HepG2 (cell line): ENCODE measurements at regions not wholly inside any gene's neighbourhood (a gene's known extent, or its start where the extent isn't known, plus 50 kb on each side); places are given as distances from the start of the nearest gene placed in this dataset.

ENCODE experiments used
- ATAC-seq: fragments of 200-7000 bp; cut with Tn5 transposase; 3 replicates; pipeline ENCODE4 v1.9.1; 2020; ENCODE audit warnings: mild to moderate bottlenecking, moderate library complexity
- BruUV-seq: library from RNA; stranded (reverse); fragments of 400-500 nt; replicated peaks from 2 replicates; lab custom pipeline; 2021; lab: Mats Ljungman, UMichigan
- CTCF ChIA-PET: fragments of 300-600 bp; formaldehyde crosslinking; extraction: SDS; loops from one replicate; lab custom pipeline; 2021; ENCODE audit warnings: low total read pairs, inconsistent platforms, low intra/inter-chr PET ratio; lab: Yijun Ruan, JAX
- POLR2A ChIA-PET: fragments of 350-600 bp; sonication (Branson Sonifier 250); formaldehyde crosslinking; loops from one replicate; lab custom pipeline; 2020; ENCODE audit warnings: antibody characterized with exemption, inconsistent platforms; lab: Yijun Ruan, JAX
- DNase-seq: peaks from one replicate; pipeline ENCODE4 v3.0.0-alpha.2; 2015; ENCODE audit warnings: low spot score
- FAIRE-seq: peaks from 3 replicates; lab custom pipeline; 2011; peaks lifted over from hg19 to GRCh38; lab: Jason Lieb, UNC
- H2AFZ ChIP-seq: one replicate; pipeline ENCODE4 v1.6.1; 2011; ENCODE audit warnings: low read length, inconsistent platforms
- H3K27ac ChIP-seq: fragments of 300-600 bp; 3 replicates; pipeline ENCODE4 v1.8.0; 2011; ENCODE audit warnings: mixed run types, mild to moderate bottlenecking, mixed read lengths, low read length, inconsistent platforms; ENCODE audit not compliant: insufficient read depth; ENCODE audit errors: extremely low read length
- H3K27me3 ChIP-seq, 2 experiments: fragments of 200-600 bp in 1 of 2; 2 replicates in 1 of 2; 3 replicates in 1 of 2; pipeline versions ENCODE4 v1.6.0 to v1.8.0; 2011; ENCODE audit warnings: low read length in 2 of 2, mild to moderate bottlenecking in 2 of 2, moderate library complexity in 2 of 2, inconsistent platforms in 1 of 2; ENCODE audit not compliant: insufficient read depth in 2 of 2, control insufficient read depth in 1 of 2
- H3K36me3 ChIP-seq, 2 experiments: fragments of 200-600 bp in 1 of 2; replicated peaks in 1 of 2; 2 replicates in 1 of 2; 3 replicates in 1 of 2; pipeline versions ENCODE4 v1.5.1 to v1.8.0; 2011; ENCODE audit warnings: low read length in 2 of 2, inconsistent platforms in 1 of 2; ENCODE audit not compliant: insufficient read depth in 2 of 2, control insufficient read depth in 1 of 2
- H3K4me1 ChIP-seq: 2 replicates; pipeline ENCODE4 v1.5.1; 2012; ENCODE audit warnings: low read length, inconsistent platforms; ENCODE audit not compliant: insufficient read depth
- H3K4me2 ChIP-seq: 2 replicates; pipeline ENCODE4 v1.6.0; 2011; ENCODE audit warnings: low read depth, low read length, inconsistent platforms
- H3K4me3 ChIP-seq, 3 experiments: fragments of 200-600 bp in 1 of 3; sonication (generic), shearing (Covaris generic) in 1 of 3; replicated peaks in 1 of 3; 2 replicates each; pipeline ENCODE4 v1.5.1; 2011 to 2016; ENCODE audit warnings: low read length in 3 of 3, inconsistent platforms in 2 of 3, low read depth in 2 of 3, mild to moderate bottlenecking in 2 of 3, control low read depth in 1 of 3, mixed read lengths in 1 of 3; ENCODE audit not compliant: insufficient read depth in 1 of 3
- H3K79me2 ChIP-seq: one replicate; pipeline ENCODE4 v1.6.1; 2011; ENCODE audit warnings: low read length, inconsistent platforms; ENCODE audit not compliant: insufficient read depth
- H3K9ac ChIP-seq: 2 replicates; pipeline ENCODE4 v1.6.0; 2011; ENCODE audit warnings: mild to moderate bottlenecking, low read depth, low read length, inconsistent platforms; ENCODE audit not compliant: insufficient read depth
- H3K9me3 ChIP-seq: 2 replicates; pipeline ENCODE4 v1.5.1; 2012; ENCODE audit warnings: mild to moderate bottlenecking, low read length
- H4K20me1 ChIP-seq: 2 replicates; pipeline ENCODE4 v1.6.0; 2011; ENCODE audit warnings: inconsistent platforms, mild to moderate bottlenecking, low read length, moderate library complexity; ENCODE audit not compliant: insufficient read depth
- BHLHE40 ChIP-seq: IDR thresholded peaks from 2 replicates; pipeline ENCODE4 v1.6.1; 2011; ENCODE audit warnings: low read length, improper control_type of control experiment
- CREB1 ChIP-seq, 2 experiments: fragments of 450-650 bp in 1 of 2; IDR thresholded peaks; 2 replicates each; pipeline ENCODE4 v1.6.1; 2016 to 2017; ENCODE audit warnings: control low read depth in 1 of 2, mild to moderate bottlenecking in 1 of 2, missing compliant biosample characterization in 1 of 2, missing genetic modification characterization in 1 of 2
- KDM4B ChIP-seq: sonication (generic); formaldehyde crosslinking; IDR thresholded peaks from 2 replicates; pipeline ENCODE4 v1.4.0; 2020; ENCODE audit warnings: missing genetic modification reagents
- MAF1 ChIP-seq: sonication (generic); formaldehyde crosslinking; IDR thresholded peaks from 2 replicates; pipeline ENCODE4 v1.5.0; 2020; ENCODE audit warnings: missing genetic modification reagents, borderline replicate concordance
- SMC3 ChIP-seq: IDR thresholded peaks from 2 replicates; pipeline ENCODE4 v1.6.1; 2011; ENCODE audit warnings: low read length, improper control_type of control experiment
- SOX5 ChIP-seq: IDR thresholded peaks from 2 replicates; pipeline ENCODE4 v1.6.1; 2016; ENCODE audit warnings: borderline replicate concordance
- TCF7 ChIP-seq: sonication (generic); IDR thresholded peaks from 2 replicates; pipeline ENCODE4 v1.6.1; 2016; ENCODE audit warnings: antibody characterized with exemption, low read depth
- TCF7L2 ChIP-seq: IDR thresholded peaks from 2 replicates; pipeline ENCODE4 v1.6.1; 2011; ENCODE audit warnings: mild to moderate bottlenecking, low read depth, low read length, moderate library complexity
- TEAD3 ChIP-seq: optimal IDR thresholded peaks from 2 replicates; pipeline ENCODE3; 2016; ENCODE audit warnings: borderline replicate concordance
- XRCC5 ChIP-seq: fragments of 200-400 bp; formaldehyde crosslinking; optimal IDR thresholded peaks from 2 replicates; pipeline ENCODE3; 2017; ENCODE audit warnings: mild to moderate bottlenecking, low read length
- ZFP37 ChIP-seq: sonication (generic); formaldehyde crosslinking; IDR thresholded peaks from 2 replicates; pipeline ENCODE4 v1.4.0; 2020; ENCODE audit warnings: missing genetic modification reagents, borderline replicate concordance
- ZMYM4 ChIP-seq: sonication (generic); formaldehyde crosslinking; IDR thresholded peaks from 2 replicates; pipeline ENCODE4 v1.8.1; 2023; ENCODE audit warnings: mild to moderate bottlenecking, missing genetic modification reagents
- ZNF20 ChIP-seq: sonication (generic); formaldehyde crosslinking; IDR thresholded peaks from 2 replicates; pipeline ENCODE4 v1.4.0; 2020; ENCODE audit warnings: mild to moderate bottlenecking, moderate library complexity, missing genetic modification reagents
- ZNF292 ChIP-seq: sonication (generic); formaldehyde crosslinking; IDR thresholded peaks from 2 replicates; pipeline ENCODE4 v1.8.1; 2022; ENCODE audit warnings: mild to moderate bottlenecking, low read depth, missing genetic modification reagents, borderline replicate concordance
- WGBS: methylation state at CpG from one replicate; pipeline ENCODE4 v1.1.6; 2017; ENCODE audit warnings: low lambda C conversion rate; 5-methylcytosine and 5-hydroxymethylcytosine counted together
- in situ Hi-C: cut with HindIII; loops from 2 replicates; pipeline ENCODE4 v1.10.0; 2017; ENCODE audit warnings: low pct_unique_long_range_greater_than_20kb; ENCODE audit not compliant: extremely low pct_ligation_motif_present
- intact Hi-C: fragments of 100-400 bp; cut with micrococcal nuclease; formaldehyde crosslinking; loops from one replicate; pipeline ENCODE4 v1.10.0; 2022; ENCODE audit not compliant: unreplicated experiment

DNA sequence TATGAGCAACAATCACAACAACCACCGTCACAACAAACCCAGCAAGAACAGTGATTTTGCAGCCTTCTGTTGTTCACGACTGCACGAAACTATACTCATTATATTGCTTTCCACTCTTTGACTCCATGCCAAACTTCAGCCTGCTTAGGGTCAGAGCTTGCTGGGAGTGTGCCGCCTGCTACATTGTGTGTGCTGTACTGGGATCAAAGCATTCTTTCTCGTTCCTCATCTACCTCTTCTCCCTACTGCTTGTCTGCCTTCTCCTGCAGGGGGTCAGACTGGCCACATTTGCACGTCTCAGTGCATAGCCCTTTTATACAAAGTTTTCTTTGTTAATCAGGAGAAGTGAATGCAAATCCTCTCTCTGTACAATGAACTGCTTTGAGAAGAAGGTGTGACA is 401.6 kb upstream of the CITED2 start:
- H3K9me3 ChIP-seq, result no peaks in the 10 kb centered on the region
- peaks cover 16% of the 10 kb centered on the region; the same call in 1 of the 2 replicates for H3K4me1 ChIP-seq
- no peak overlapping the region for H3K4me3 ChIP-seq
- no peak overlapping the region for H3K9ac ChIP-seq
- H3K27me3 ChIP-seq, result no peaks in the 10 kb centered on the region
- 1% methylated on average over 6 of the region's 6 CpGs for WGBS
- no peaks in the 10 kb centered on the region for H3K79me2 ChIP-seq
- H3K36me3 ChIP-seq, result no peaks in the 10 kb centered on the region
- ChIA-PET CTCF (no interaction called here), POLR2A (no interaction called here)
- TF ChIP-seq KDM4B (no peak), TCF7L2 (peak; percentile 35; the same call in 1 of the 2 replicates), ZMYM4 (CRISPR knock-in tag) (0 out of 2 replicates have a peak, but pooled peaks have one; percentile 31), ZNF20 (CRISPR knock-in tag) (no peak), TCF7 (peak; percentile 37; the same call in 1 of the 2 replicates), TEAD3 (CRISPR knock-in tag) (peak; percentile 45), MAF1 (CRISPR knock-in tag) (no peak), SOX5 (CRISPR knock-in tag) (0 out of 2 replicates have a peak, but pooled peaks have one; percentile 21), BHLHE40 (peak; percentile 64; the same call in 1 of the 2 replicates), XRCC5 (no peak), CREB1 (IDR thresholded peaks at IDR 0.05) (no peak), CREB1 (CRISPR knock-in tag; IDR thresholded peaks at IDR 0.05) (peak; percentile 21; the same call in 1 of the 2 replicates), ZFP37 (no peak), ZNF292 (peak; percentile 74; the same call in 1 of the 2 replicates), SMC3 (0 out of 2 replicates have a peak, but pooled peaks have one; percentile 4)
- in situ Hi-C loops (no loop called here), intact Hi-C loops (no loop called here)
- no peak overlapping the region; the same call in 1 of the 2 replicates for H3K4me2 ChIP-seq
- DNase-seq, result peak; percentile 61
- no TSS peak for BruUV-seq
- no peaks in the 10 kb centered on the region for H4K20me1 ChIP-seq
- ATAC-seq, result peak; percentile 98
- no peak for FAIRE-seq
- no peak overlapping the region for H3K27ac ChIP-seq
- no peak overlapping the region for H2AFZ ChIP-seq
